Natural killer cell (primary cell): ENCODE measurements at regions not wholly inside any gene's neighbourhood (a gene's known extent, or its start where the extent isn't known, plus 50 kb on each side); places are given as distances from the start of the nearest gene placed in this dataset.

ENCODE experiments used
- ATAC-seq, 3 donors: fragments of 150-1000 bp in 2 of 3; fragments of 200-7000 bp in 1 of 3; cut with Tn5 transposase; 1 replicate in 1 of 3; 2 replicates in 2 of 3; pipeline ENCODE4 v1.10.0; 2021; ENCODE audit warnings: mild to moderate bottlenecking in 2 of 3, moderate library complexity in 2 of 3
- DNase-seq, 2 donors: peaks; one replicate each; pipeline versions ENCODE4 v3.0.0 to v3.0.0-alpha.2; 2013 to 2021; ENCODE audit warnings: mixed read lengths in 1 of 2
- H3K27ac ChIP-seq: one replicate; pipeline ENCODE4 v1.5.1; 2013; ENCODE audit warnings: mild to moderate bottlenecking, low read length
- H3K27me3 ChIP-seq: one replicate; pipeline ENCODE4 v1.6.1; 2013; ENCODE audit warnings: low read length; ENCODE audit not compliant: control insufficient read depth, insufficient read depth
- H3K36me3 ChIP-seq: one replicate; pipeline ENCODE4 v1.6.1; 2013; ENCODE audit warnings: low read length; ENCODE audit not compliant: control insufficient read depth, insufficient read depth
- H3K4me1 ChIP-seq: one replicate; pipeline ENCODE4 v1.6.1; 2013; ENCODE audit warnings: low read length; ENCODE audit not compliant: control insufficient read depth, insufficient read depth
- H3K4me3 ChIP-seq: one replicate; pipeline ENCODE4 v1.5.1; 2013; ENCODE audit warnings: low read length
- H3K9me3 ChIP-seq: one replicate; pipeline ENCODE4 v1.6.1; 2013; ENCODE audit warnings: low read length; ENCODE audit not compliant: control insufficient read depth, insufficient read depth
- H3K27ac Mint-ChIP-seq, 2 donors: one replicate each; pipeline ENCODE4 v1.8.0; 2022; ENCODE audit warnings: mild to moderate bottlenecking in 2 of 2, mixed read lengths in 2 of 2, moderate library complexity in 1 of 2
- H3K27me3 Mint-ChIP-seq, 2 donors: one replicate each; pipeline ENCODE4 v1.8.0; 2022; ENCODE audit warnings: low read depth in 2 of 2, mixed read lengths in 2 of 2
- H3K36me3 Mint-ChIP-seq: one replicate; pipeline ENCODE4 v1.8.0; 2022; ENCODE audit warnings: mixed read lengths
- H3K4me1 Mint-ChIP-seq, 2 donors: one replicate each; pipeline ENCODE4 v1.8.0; 2022; ENCODE audit warnings: mixed read lengths in 2 of 2
- H3K4me3 Mint-ChIP-seq: one replicate; pipeline ENCODE4 v1.8.0; 2022; ENCODE audit warnings: mild to moderate bottlenecking, moderate library complexity, mixed read lengths
- H3K9me3 Mint-ChIP-seq, 2 donors: one replicate each; pipeline ENCODE4 v1.8.0; 2022; ENCODE audit warnings: mixed read lengths in 2 of 2
- WGBS: methylation state at CpG from one replicate; pipeline ENCODE4 v1.1.7; 2013; ENCODE audit warnings: missing lambda C conversion rate; ENCODE audit not compliant: insufficient coverage; 5-methylcytosine and 5-hydroxymethylcytosine counted together
- intact Hi-C: fragments of 100-400 bp; cut with micrococcal nuclease; formaldehyde crosslinking; loops from one replicate; pipeline ENCODE4 v1.14.2; 2022
- TF ChIP-seq, protein P1 (sequence below): fragments of 200-600 bp; IDR thresholded peaks from one replicate; pipeline ENCODE4 v1.8.0; 2022; ENCODE audit warnings: antibody characterized with exemption

DNA sequence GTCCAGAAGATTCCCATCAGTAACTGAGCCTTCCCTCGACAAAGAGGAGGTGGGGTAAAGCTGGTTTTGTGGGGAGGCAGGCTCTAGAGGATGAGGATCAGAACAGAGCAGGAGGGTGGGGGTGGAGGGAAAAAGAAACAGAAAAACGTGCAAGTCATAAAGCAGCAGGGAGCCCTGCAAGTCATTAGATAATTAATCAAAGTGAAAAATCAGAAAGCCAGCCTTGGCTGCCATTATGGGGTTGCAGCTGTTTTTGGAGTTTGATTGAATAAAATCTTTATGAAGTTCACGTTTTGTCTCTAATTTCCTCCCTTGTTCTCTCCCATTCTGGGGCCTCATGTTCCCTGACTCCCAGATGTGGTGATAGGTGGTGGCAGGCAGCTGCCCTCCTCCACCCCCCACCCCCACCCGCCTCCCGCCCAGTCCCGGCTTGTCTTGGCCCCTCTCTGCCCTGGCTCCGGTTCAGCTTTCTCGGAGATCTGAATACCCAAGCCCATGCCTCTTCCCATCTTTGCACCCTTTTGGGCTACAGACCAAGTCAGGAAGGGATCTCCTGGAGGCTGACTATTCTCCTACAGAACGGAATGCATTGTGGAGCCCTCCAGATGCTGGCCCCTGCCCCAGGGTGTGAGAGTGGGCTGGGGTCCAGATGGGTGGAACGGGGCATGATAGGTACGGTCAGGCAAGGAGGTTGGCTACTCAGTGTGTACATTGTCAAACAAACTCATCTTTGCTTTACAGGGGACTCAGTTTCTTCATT lies 141.8 kb downstream of the CDC5L start:
- no peak overlapping the region for H3K4me3 Mint-ChIP-seq
- intact Hi-C loops: no loop called here
- H3K9me3 Mint-ChIP-seq: no peaks in the 10 kb centered on the region
- peaks cover 19% of the 10 kb centered on the region for H3K4me1 ChIP-seq
- no peaks in the 10 kb centered on the region for H3K36me3 Mint-ChIP-seq
- no peaks in the 10 kb centered on the region for H3K9me3 ChIP-seq
- no peaks in the 10 kb centered on the region for H3K36me3 ChIP-seq
- 80% methylated on average over 9 of the region's 11 CpGs for WGBS
- ATAC-seq (no peak), DNase-seq (no peak)
- H3K27me3 Mint-ChIP-seq: peaks cover 13% of the 10 kb centered on the region in 2 donors
- no peaks in the 10 kb centered on the region for H3K27me3 ChIP-seq
- TF ChIP-seq, protein P1, sequence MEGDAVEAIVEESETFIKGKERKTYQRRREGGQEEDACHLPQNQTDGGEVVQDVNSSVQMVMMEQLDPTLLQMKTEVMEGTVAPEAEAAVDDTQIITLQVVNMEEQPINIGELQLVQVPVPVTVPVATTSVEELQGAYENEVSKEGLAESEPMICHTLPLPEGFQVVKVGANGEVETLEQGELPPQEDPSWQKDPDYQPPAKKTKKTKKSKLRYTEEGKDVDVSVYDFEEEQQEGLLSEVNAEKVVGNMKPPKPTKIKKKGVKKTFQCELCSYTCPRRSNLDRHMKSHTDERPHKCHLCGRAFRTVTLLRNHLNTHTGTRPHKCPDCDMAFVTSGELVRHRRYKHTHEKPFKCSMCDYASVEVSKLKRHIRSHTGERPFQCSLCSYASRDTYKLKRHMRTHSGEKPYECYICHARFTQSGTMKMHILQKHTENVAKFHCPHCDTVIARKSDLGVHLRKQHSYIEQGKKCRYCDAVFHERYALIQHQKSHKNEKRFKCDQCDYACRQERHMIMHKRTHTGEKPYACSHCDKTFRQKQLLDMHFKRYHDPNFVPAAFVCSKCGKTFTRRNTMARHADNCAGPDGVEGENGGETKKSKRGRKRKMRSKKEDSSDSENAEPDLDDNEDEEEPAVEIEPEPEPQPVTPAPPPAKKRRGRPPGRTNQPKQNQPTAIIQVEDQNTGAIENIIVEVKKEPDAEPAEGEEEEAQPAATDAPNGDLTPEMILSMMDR: no peak
- H3K4me1 Mint-ChIP-seq: peaks cover 12 to 13% of the 10 kb centered on the region in 2 donors
- H3K27ac ChIP-seq: no peak overlapping the region
- H3K27ac Mint-ChIP-seq: no peak overlapping the region
- no peak overlapping the region for H3K4me3 ChIP-seq

DNA sequence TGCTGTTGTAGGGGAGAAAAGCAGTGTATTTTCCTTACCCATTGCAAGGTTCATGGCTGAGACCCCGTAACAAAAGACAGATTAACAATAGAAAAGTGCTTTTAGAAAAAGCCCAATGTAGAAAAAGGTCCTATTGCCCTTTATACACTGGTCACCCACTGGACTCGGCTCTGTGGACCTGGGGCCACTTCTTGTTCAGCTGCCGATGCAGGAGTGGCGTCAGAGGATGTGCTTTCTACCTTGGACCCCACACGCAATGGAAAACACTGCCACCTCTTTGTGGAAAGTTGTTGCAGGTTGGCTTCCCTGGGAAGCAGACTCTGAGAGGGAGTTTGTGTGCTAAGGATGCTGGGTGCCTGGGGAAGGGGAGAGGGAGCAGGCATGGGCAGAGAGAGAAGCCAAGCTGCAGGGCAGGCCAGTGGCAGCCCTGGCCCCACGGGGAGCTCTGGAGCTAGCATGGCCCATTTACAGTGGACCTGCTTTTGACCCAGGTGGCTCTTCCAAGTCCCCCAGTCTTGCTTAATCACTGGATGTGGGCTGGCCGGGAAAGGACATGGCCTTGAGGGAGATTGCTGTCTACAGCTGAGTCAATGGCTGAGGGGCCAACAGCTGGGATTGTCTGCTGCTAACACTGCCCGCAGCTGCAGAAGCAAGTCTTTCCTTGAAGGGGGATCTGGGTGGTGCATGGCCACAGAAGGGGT lies 142.9 kb downstream of the CDC5L start:
- H3K4me1 ChIP-seq: peaks cover 10% of the 10 kb centered on the region
- Mint-ChIP-seq H3K27ac (no peak overlapping the region), H3K4me3 (no peak overlapping the region), H3K4me1 (peaks cover 9 to 12% of the 10 kb centered on the region in 2 donors), H3K36me3 (no peaks in the 10 kb centered on the region), H3K9me3 (no peaks in the 10 kb centered on the region), H3K27me3 (peaks cover 13% of the 10 kb centered on the region in 2 donors)
- H3K27me3 ChIP-seq: no peaks in the 10 kb centered on the region
- ATAC-seq (no peak), DNase-seq (no peak)
- 90% methylated on average over 8 of the region's 8 CpGs for WGBS
- no peak overlapping the region for H3K27ac ChIP-seq
- TF ChIP-seq, protein P1: no peak
- no peak overlapping the region for H3K4me3 ChIP-seq
- H3K9me3 ChIP-seq: no peaks in the 10 kb centered on the region
- H3K36me3 ChIP-seq: no peaks in the 10 kb centered on the region
- intact Hi-C loops: no loop called here

GRCh38 chr6:44530910-44531234 lies 143.4 kb downstream of the CDC5L start:
- Mint-ChIP-seq H3K27me3 (peaks cover 12 to 13% of the 10 kb centered on the region in 2 donors), H3K36me3 (no peaks in the 10 kb centered on the region), H3K9me3 (no peaks in the 10 kb centered on the region), H3K4me1 (peaks cover 9 to 12% of the 10 kb centered on the region in 2 donors), H3K27ac (no peak overlapping the region), H3K4me3 (no peak overlapping the region)
- Histone ChIP-seq H3K27ac (no peak overlapping the region), H3K27me3 (no peaks in the 10 kb centered on the region), H3K4me3 (no peak overlapping the region), H3K4me1 (peaks cover 9% of the 10 kb centered on the region), H3K9me3 (no peaks in the 10 kb centered on the region), H3K36me3 (no peaks in the 10 kb centered on the region)
- TF ChIP-seq, protein P1: no peak
- 97% methylated on average over 3 of the region's 3 CpGs for WGBS
- intact Hi-C loops: no loop called here
- DNase-seq: no peak
- ATAC-seq: no peak
